ENCODE measurements at regions not wholly inside any gene's neighbourhood (a gene's known extent, or its start where the extent isn't known, plus 50 kb on each side); places are given as distances from the start of the nearest gene placed in this dataset.
"Not testable (repeated sequence)": the region's sequence is repeated elsewhere in the genome, so short reads cannot be mapped to it uniquely, and the experiment has no call there.

DNA sequence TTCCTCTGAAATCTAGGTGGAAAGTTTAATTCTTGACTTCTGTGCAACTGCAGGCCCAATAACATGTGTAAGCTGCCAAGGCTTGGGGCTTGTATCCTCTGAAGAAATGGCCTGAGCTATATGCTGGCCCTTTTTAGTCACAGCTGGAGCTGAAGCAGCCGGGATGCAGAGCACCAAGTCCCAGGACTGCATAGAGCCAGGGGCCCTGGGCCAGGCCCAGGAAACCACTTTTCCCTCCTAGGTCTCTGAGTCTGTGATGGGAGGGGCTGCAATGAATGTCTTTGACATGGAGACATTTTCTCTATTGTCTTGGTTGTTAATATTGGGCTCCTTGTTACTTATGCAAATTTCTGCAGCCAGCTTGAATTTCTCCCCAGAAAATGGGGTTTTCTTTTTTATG lies 588.5 kb downstream of the CENPC start:
- DNase-seq = peak in 1 of 10 donors; percentile 67

DNA sequence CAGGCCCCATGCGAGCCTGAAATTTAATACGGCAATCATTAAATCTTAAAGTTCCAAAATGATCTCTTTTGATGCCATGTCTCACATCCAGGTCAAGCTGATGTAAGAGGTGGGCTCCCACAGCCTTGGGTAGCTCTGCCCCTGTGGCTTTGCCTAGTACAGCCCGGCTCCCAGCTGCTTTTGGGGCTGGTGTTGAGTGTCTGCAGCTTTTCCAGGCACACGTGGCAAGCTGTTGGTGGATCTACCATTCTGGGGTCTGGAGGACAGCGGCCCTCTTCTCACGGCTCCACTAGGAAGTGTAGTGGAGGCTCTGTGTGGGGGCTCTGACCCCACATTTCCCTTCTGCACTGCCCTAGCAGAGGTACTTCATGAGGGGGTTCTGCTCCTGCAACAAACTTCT lies 588.9 kb downstream of the CENPC start:
- intact Hi-C loops (cut with DNase I) = no loop called here
- DNase-seq = peak in 2 of 10 donors; percentile 43 to 59

More for the DNA sequence above, 588.5 kb downstream of the CENPC start:
- intact Hi-C loops (cut with DNase I) = no loop called here

DNA sequence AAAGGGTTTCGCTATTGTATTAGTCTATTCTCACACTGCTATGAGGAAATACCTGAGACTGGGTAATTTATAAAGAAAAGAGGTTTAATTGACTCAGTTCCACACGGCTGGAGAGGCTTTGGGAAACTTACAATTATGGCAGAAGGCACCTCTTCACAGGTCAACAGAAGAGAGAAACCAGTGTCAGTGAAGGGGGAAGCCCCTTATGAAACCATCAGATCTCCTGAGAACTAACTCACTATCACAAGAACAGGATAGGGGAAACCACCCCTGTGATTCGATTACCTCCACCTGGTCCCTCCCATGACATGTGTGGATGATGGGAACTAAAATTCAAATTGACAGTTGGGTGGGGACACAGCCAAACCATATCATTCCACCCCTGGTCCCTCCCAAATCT lies 589.5 kb downstream of the CENPC start:
- intact Hi-C loops (cut with DNase I) = no loop called here
- no peak for DNase-seq

DNA sequence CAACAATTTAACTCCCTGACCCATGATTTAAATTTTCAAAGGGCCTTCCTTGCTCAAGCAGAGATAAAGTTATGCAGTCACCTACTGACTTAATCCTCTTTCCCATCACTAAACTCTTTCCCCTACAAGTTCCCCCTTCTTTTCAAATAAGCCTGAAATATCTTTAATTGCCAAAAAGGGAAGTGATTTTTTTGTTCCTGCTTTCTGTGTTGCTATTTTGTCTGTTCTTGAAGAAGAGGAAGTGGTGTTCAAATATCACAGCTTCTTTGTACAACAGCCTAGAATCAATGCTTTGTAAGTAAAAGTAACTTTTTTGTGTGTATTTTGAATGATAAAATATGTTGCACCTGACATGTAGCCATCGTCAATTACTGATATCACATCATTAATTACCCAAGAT lies 595.9 kb downstream of the CENPC start:
- DNase-seq = no peak

DNA sequence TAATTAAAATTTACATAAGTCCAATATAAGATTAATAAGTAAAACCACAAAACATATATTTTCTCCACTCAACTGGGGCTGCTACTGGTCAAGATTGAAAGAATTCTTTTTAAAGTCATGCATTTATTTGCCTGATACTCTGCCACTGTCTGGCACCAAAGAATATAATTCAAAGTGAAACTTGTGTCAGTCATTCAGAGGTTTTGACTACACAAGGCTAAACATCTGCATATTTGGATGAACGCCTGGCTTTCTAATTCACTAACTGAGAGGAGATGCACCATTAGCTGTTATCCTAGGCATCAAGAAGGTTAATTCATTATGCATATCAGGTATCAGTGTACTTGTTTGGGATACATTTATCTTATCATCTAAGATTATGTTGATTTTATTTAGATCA lies 598.5 kb downstream of the CENPC start:
- DNase-seq = no peak
- intact Hi-C loops (cut with DNase I) = no loop called here

More for the DNA sequence above, 595.9 kb downstream of the CENPC start:
- intact Hi-C loops (cut with DNase I) = no loop called here

DNA sequence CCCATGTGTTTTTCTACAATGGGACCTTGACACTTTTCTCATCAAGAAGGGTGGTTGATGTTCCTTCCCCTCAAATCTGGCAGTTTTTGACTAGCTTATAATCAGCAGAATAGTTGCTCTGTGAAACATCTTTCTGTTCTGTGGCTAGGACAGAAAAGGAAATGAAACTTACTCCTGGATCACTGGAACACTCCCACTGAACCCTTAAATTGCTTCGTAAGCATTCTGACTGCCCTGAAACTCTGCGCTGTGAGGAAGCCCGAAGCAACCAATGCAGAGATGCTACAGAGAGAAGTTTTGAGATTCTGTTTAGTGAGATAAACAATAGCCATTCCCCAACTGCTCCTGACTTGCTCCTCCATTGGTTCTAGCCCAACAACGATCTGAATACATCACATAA lies 602.2 kb downstream of the CENPC start:
- intact Hi-C loops (cut with DNase I) = no loop called here

DNA sequence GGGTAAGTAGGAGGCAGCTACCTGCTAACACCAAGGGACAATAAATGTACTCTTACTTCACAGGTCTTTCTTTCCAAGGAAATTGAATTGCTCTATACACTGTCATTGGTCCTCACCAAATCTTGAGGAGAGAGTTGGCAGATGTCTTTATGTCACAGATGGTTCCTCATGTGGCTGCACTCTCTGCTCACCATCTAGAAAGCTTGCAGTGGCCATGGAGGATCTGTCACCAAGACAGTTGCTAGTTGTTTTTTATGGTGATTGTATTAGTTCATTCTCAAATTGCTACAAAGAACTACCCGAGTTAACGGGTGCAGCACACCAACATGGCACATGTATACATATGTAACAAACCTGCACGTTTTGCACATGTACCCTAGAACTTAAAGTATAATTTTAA lies 613.3 kb downstream of the CENPC start:
- intact Hi-C loops (cut with DNase I); DNase-seq: not testable (repeated sequence)

More for the DNA sequence above, 602.2 kb downstream of the CENPC start:
- DNase-seq = no peak

DNA sequence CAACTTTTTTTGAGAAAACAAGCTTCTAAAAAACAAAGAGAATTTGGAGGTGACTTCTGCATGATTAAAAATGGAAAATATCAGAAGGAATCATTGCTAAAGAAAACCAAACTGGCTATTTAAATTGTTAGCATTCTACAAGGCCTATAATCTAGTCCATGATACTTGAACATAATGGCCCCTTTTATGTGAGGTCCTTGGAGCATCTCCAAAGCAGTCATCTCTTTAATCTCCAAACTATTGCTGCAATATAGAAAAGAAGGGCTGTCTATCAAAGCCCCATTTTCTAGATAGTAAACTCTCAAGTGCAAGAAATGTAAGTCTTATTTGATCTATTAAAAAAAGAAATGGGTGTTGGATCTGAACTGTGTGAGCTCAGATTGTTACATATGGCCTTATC lies 615.1 kb downstream of the CENPC start:
- intact Hi-C loops (cut with DNase I) = no loop called here

DNA sequence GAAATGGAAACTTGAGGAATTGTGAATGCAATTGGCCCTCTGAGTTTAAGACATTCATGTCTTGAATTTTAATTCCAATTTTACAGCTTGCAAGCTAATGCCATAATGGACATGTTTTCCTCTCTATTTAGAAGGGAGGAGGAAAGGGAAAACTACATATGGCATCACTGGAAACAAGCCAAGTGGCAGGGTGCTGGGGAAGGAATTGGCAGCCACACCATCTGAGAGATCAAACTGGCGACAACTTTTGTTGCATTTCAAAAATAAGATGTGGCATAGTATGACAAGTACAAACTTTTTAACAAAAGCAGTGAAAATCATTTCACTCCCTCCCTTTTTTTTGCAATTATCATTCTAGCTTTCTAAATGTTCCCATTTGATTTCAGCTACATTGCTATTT lies 615.6 kb downstream of the CENPC start:
- DNase-seq = peak in 6 of 10 donors; percentile 12 to 80 (median 32)
- intact Hi-C loops (cut with DNase I) = no loop called here

More for the DNA sequence above, 615.1 kb downstream of the CENPC start:
- no peak for DNase-seq

DNA sequence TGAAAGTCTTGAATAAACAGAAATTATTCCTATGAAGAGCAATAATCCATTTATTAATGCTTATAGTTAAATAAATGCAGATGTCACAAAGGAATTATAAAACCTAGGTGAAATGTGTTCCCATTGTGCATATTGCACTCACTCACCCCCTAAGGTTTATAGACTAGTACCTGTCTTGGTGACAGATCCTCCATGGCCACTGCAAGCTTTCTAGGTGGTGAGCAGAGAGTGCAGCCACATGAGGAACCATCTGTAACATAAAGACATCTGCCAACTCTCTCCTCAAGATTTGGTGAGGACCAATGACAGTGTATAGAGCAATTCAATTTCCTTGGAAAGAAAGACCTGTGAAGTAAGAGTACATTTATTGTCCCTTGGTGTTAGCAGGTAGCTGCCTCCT lies 616.4 kb downstream of the CENPC start:
- not testable (repeated sequence) for DNase-seq

DNA sequence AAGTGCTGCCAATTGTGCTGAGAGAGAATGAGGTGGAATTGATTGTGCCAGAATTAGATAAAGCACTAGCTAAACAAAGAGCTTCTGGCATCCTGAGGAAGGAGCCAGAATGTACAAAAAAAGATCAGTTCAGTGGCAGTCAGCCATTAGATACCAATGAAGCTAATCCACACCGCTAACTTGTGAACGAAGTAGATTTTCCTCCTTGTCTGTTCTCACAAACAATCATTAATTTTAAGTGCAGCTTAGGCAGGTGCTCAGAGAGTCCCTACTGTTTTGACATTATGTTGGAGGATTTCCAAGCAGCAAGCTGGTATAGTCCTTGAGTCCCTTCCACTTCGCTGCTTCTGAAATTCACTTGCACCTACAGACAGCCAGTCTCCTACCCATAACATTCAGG lies 617.4 kb downstream of the CENPC start:
- DNase-seq = no peak
- intact Hi-C loops (cut with DNase I) = no loop called here

More for the DNA sequence above, 616.4 kb downstream of the CENPC start:
- intact Hi-C loops (cut with DNase I) = not testable (repeated sequence)

DNA sequence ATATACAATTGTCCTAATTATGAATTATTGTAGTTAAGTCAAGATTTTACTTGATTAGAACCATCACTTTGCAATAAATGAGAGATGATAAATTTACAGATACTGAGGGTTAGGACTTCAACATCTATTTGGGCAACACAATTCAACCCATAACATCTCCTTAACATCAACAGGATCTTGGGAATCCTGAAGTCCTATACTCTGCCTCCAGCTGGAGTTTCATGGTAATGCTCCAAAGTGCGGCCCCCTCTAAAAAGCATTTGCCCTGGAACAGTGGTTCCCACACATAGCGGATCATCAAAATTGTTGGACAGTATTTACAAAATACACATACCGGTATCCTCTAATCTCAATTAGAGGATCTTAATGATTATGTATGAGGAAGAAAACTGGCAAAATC lies 618.6 kb downstream of the CENPC start:
- no peak for DNase-seq
- intact Hi-C loops (cut with DNase I) = no loop called here

DNA sequence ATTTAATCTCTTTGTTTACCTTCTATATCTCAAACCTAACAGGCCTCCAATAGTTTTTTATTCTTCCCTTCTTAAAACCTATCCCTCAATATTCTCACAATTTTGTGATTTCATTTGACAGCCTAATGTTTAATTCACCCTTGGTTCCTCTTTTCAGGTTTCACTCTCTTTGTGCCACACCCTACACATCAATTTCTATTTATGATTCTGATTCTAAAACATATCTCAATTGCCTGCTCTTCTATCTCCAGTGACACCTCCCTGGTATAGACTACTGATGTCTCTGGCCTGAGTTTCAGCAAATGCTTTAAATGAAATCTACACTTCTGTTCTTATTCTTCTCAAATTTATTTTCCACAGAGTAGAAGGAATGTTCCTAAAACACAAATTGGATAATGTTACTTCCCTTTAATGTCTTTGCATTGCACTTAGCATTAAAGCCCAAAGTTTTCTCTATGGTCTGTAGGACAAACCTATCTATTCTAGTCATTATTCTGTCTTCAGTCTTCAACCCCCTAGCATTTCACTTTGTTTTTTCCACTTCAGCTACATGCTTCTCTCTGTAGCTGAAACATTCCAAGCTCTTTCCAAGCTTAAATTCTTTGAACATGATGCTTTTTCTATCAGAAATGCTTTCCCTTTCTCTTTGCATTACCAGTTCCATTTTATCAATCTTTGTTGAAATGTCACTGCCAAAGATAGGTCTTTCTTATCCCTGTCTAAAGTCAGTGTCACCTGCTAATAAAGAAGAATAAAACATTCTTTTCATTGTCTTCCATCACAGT lies 622.0 kb downstream of the CENPC start:
- no peak for DNase-seq
- intact Hi-C loops (cut with DNase I) = no loop called here

DNA sequence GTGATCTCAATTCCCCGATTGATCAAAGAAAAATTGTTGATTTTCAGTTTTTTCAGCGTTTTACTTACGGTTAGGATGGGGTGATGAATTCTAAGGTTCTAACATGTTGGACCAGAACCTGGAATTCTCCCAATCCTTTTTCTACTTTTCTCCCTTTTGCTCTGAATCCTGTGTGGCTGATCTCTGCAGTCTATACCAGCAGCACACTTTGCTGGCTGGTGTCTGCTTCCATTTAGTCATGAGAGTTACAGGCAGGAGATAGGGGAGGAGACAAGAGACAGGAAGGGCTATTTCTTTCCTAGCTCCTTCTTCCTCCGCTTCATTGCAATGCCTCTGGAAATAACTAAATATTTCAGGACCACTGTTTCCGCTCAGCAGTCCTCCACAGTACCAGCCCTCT lies 623.9 kb downstream of the CENPC start:
- intact Hi-C loops (cut with DNase I) = no loop called here
- DNase-seq = no peak

DNA sequence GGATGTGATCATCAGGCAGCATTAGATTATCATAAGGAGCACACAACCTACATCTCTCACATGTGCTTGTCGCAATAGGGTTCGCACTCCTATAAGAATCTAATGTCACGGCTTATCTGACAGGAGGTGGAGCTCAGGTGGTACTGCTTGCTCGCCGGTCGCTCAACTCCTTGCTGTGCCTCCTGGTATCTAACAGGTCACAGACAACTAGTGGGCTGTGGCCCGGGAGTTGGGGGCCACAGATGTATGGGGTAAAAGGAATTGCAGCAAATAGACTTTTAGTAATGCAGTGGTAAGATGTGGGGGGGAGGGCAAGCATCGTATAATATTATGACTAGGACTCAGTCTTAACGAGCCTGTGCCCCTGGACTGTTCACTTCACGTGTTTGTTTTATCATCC lies 624.8 kb downstream of the CENPC start:
- DNase-seq = no peak
- intact Hi-C loops (cut with DNase I) = no loop called here

DNA sequence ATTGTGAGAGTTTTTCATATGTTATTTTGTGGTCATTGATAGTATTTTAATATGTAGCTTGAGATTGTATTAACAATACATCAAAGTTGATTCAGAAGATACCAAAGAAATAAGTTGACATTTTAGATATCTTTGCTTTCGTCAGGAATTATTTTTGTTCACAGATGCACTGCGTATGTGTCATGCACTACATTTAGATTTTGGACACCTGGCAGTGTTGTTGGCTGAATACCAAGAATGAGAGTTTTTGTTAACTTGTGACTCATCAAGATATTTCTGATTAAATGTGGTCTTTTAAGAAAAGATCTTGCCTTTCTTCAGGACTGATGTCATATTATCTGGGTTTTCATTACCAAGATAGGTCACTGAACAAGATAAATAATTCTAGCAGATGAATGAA lies 633.4 kb downstream of the CENPC start:
- no peak for DNase-seq

DNA sequence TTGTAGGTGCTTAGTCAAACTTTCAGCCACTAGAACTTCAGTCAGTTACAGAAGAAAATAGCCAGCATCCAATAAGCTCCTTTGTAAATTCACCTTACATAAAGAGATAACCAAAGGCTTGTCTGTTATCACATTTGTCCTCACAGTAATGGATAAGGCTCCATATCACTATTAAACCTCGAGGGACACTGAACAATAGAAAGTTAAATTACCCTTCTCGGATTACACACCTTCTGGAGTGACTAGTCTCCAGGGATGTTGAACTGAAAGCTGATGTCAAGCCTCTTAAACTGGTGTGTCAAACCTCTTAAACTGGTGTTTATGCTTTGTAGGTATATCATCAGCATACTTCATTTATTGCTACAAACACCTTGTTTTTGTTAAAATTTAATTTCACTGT lies 639.0 kb downstream of the CENPC start:
- intact Hi-C loops (cut with DNase I) = no loop called here
- DNase-seq = no peak

More for the DNA sequence above, 633.4 kb downstream of the CENPC start:
- intact Hi-C loops (cut with DNase I) = no loop called here

DNA sequence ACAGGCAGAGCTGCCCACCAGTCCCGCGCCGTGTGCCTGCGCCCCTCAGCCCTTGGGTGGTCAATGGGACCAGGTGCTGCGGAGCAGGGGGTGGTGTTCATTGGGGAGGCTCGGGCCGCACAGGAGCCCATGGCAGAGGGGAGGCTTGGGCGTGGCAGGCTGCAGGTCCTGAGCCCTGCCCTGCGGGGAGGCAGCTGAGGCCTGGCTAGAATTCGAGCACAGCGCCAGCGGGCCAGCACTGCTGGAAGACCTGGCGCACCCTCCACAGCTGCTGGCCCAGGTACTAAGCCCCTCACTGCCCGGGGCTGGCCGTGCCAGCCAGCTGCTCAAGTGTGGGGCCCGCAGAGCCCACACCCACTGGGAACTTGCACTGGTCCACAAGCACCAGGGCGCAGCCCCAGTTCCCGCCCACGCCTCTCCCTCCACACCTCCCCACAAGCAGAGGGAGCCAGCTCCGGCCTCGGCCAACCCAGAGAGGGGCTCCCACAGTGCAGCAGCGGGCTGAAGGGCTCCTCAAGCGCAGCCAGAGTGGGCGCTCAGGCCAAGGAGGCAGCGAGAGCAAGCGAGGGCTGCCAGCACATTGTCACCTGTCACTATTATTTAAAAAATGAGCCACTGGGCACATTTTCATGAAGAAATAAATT lies 645.8 kb downstream of the CENPC start:
- peak in 3 of 10 donors; percentile 55 to 81 (median 75) for DNase-seq
- intact Hi-C loops (cut with DNase I) = no loop called here

DNA sequence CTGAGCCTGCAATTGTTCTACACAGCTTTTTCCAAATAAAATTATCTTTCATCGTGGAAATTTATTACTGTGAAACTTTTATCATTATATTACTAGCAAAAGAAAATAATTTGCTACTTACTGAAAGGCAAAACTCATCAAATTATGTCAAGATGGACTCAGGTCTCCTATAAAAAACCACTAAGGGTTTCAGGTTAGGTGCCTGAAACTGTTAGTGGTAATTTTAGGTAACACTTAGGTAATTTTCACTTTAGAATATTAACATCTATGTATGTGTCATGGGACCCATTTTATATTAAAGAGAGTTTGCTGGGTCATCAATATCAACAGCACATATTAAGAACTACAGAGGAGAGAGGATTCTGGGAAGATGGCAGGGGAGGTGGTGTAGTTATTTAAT lies 651.5 kb downstream of the CENPC start:
- DNase-seq = no peak

DNA sequence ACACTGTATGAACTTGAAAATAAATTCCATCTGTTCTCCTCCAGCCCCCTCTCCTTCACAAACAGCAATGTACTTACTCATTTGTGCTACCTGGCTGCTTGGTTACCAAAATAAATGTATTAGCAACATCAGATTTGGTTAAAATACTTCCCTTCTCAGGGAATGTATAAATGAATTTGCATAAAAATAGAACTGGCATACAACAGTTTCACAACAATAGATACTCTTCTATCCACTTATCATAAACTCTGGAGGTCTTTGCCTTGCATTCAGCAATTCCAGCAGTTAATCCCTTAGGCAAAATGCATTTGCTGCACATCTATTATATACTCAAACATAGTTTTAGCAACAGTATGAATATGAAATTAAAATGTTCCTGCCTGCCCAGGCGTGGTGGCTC lies 658.2 kb downstream of the CENPC start:
- DNase-seq = no peak
- intact Hi-C loops (cut with DNase I) = loop anchor here (10.0 kb wide), 1 partner anchor 62 kb away; no protein-coding TSS in a partner anchor

More for the DNA sequence above, 651.5 kb downstream of the CENPC start:
- intact Hi-C loops (cut with DNase I) = no loop called here

DNA sequence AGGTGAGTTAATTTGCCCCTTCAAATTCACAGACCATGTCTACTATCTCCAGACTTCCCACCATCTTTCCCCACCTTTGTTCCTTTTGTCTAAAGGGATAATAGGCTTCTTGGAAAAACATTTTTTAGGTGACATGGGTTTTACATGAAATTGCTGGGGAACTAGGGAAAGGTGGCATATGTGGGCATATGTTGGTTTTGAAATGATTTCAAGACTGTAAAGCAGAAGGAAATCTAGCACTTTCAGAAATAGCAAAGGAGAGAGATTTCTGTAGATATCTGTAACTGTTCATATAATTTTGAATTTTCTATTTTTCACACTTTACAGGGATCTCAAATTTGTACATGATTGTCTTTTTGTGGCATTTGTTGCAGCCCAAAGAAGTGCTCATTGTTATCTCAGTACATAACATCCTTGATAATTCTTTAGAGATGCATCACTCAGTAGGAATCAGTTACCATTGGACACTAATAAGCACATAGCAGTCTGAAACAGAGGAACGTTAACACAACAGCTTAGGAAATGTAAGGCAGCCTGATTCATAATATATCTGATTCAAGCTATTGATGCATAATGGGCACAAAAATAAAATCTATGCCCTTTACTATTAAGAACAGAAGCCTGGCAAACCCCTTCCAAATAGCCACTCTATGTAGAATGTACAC lies 659.7 kb downstream of the CENPC start:
- intact Hi-C loops (cut with DNase I) = loop anchor here (10.0 kb wide), 1 partner anchor 61 kb away; no protein-coding TSS in a partner anchor

More for the DNA sequence above, 659.7 kb downstream of the CENPC start:
- DNase-seq = no peak

Measured in posterior cingulate gyrus (tissue), 11 donors.